B cell (primary cell): ENCODE measurements at regions not wholly inside any gene's neighbourhood (a gene's known extent, or its start where the extent isn't known, plus 50 kb on each side); places are given as distances from the start of the nearest gene placed in this dataset.

Source experiments
- ATAC-seq: fragments of 200-7000 bp; cut with Tn5 transposase; one replicate; pipeline ENCODE4 v1.10.0; 2021; ENCODE audit warnings: low read depth, mild to moderate bottlenecking, moderate number of reproducible peaks, moderate library complexity
- CTCF ChIA-PET: fragments of 350-600 bp; sonication (Branson Sonifier 250); formaldehyde crosslinking; loops from one replicate; lab custom pipeline; 2021; ENCODE audit warnings: antibody characterized with exemption, inconsistent platforms; lab: Charles Lee
- POLR2A ChIA-PET: fragments of 350-600 bp; sonication (Branson Sonifier 250); formaldehyde crosslinking; loops from one replicate; lab custom pipeline; 2021; ENCODE audit warnings: antibody characterized with exemption; lab: Charles Lee
- DNase-seq: peaks from one replicate; pipeline ENCODE4 v3.0.0; 2013
- H2AFZ ChIP-seq: 2 replicates; pipeline ENCODE4 v1.6.1; 2012; ENCODE audit warnings: mild to moderate bottlenecking, low read depth, low read length; ENCODE audit not compliant: insufficient read depth, poor library complexity, severe bottlenecking
- H3K27ac ChIP-seq, 2 donors: 1 replicate in 1 of 2; 2 replicates in 1 of 2; pipeline ENCODE4 v1.5.1; 2012 to 2013; ENCODE audit warnings: low read length in 2 of 2, mild to moderate bottlenecking in 2 of 2, moderate library complexity in 1 of 2
- H3K27me3 ChIP-seq, 4 experiments: fragments of 200-600 bp in 1 of 4; sonication (generic) in 1 of 4; replicated peaks in 1 of 4; 1 replicate in 2 of 4; 2 replicates in 2 of 4; pipeline versions ENCODE4 v1.6.1 to v1.7.0; 2013 to 2016; ENCODE audit warnings: low read length in 3 of 4, mild to moderate bottlenecking in 2 of 4, mixed read lengths in 1 of 4, moderate library complexity in 1 of 4; ENCODE audit not compliant: insufficient read depth in 4 of 4, control insufficient read depth in 3 of 4; ENCODE audit errors: control extremely low read depth in 1 of 4
- H3K36me3 ChIP-seq, 2 experiments: replicated peaks in 1 of 2; 1 replicate in 1 of 2; 2 replicates in 1 of 2; pipeline versions ENCODE4 v1.6.1 to v1.7.1; 2013; ENCODE audit warnings: low read length in 1 of 2; ENCODE audit not compliant: insufficient read depth in 2 of 2, control insufficient read depth in 1 of 2; ENCODE audit errors: control extremely low read depth in 1 of 2, extremely low read depth in 1 of 2
- H3K4me1 ChIP-seq, 2 donors: fragments of 200-600 bp in 1 of 2; sonication (generic) in 1 of 2; 1 replicate in 1 of 2; 2 replicates in 1 of 2; pipeline versions ENCODE4 v1.5.1 to v1.6.1; 2013 to 2017; ENCODE audit warnings: low read length in 2 of 2; ENCODE audit not compliant: control insufficient read depth in 2 of 2, insufficient read depth in 2 of 2
- H3K4me2 ChIP-seq: replicated peaks from 2 replicates; pipeline ENCODE3; 2012; ENCODE audit warnings: mild to moderate bottlenecking, low read depth, low read length; ENCODE audit not compliant: poor library complexity, severe bottlenecking
- H3K4me3 ChIP-seq, 5 experiments: fragments of 200-600 bp in 1 of 5; sonication (generic) in 1 of 5; 1 replicate in 3 of 5; 2 replicates in 2 of 5; pipeline versions ENCODE4 v1.5.1 to v1.7.0; 2011 to 2016; ENCODE audit warnings: low read length in 4 of 5, mild to moderate bottlenecking in 4 of 5, low read depth in 2 of 5, control low read depth in 1 of 5, moderate library complexity in 1 of 5; ENCODE audit not compliant: insufficient read depth in 1 of 5; ENCODE audit errors: control extremely low read depth in 1 of 5, extremely low read depth in 1 of 5
- H3K79me2 ChIP-seq: fragments of 200-600 bp; sonication (generic); one replicate; pipeline ENCODE4 v1.6.0; 2016; ENCODE audit warnings: low read length; ENCODE audit not compliant: control insufficient read depth, insufficient read depth
- H3K9ac ChIP-seq: fragments of 200-600 bp; sonication (generic); 2 replicates; pipeline ENCODE4 v1.6.1; 2017; ENCODE audit warnings: mild to moderate bottlenecking, low read length, moderate library complexity
- H3K9me3 ChIP-seq, 3 donors: one replicate each; pipeline versions ENCODE4 v1.6.1 to v1.7.1; 2013; ENCODE audit warnings: low read length in 2 of 3; ENCODE audit not compliant: control insufficient read depth in 2 of 3, insufficient read depth in 1 of 3; ENCODE audit errors: control extremely low read depth in 1 of 3
- H4K20me1 ChIP-seq: 2 replicates; pipeline ENCODE4 v1.6.0; 2012; ENCODE audit warnings: mild to moderate bottlenecking, low read length; ENCODE audit not compliant: insufficient read depth, control insufficient read depth, poor library complexity, severe bottlenecking
- H3K27ac Mint-ChIP-seq: one replicate; pipeline ENCODE4 v1.8.0; 2021; ENCODE audit warnings: mixed read lengths
- H3K27me3 Mint-ChIP-seq: one replicate; pipeline ENCODE4 v1.8.0; 2021; ENCODE audit warnings: mixed read lengths
- H3K4me1 Mint-ChIP-seq: one replicate; pipeline ENCODE4 v1.8.0; 2021; ENCODE audit warnings: mixed read lengths
- H3K4me3 Mint-ChIP-seq: one replicate; pipeline ENCODE4 v1.8.0; 2021; ENCODE audit warnings: mixed read lengths
- H3K9me3 Mint-ChIP-seq: one replicate; pipeline ENCODE4 v1.8.0; 2022; ENCODE audit warnings: mixed read lengths; ENCODE audit not compliant: insufficient read depth
- CTCF ChIP-seq: fragments of 200-600 bp; IDR thresholded peaks from one replicate; pipeline ENCODE4 v1.8.0; 2022; ENCODE audit warnings: antibody characterized with exemption, mild to moderate bottlenecking
- EZH2 ChIP-seq: IDR thresholded peaks from 2 replicates; pipeline ENCODE4 v1.6.1; 2012; ENCODE audit warnings: borderline replicate concordance, low read depth, mild to moderate bottlenecking, moderate library complexity, low read length; ENCODE audit not compliant: insufficient read depth, poor library complexity, severe bottlenecking
- WGBS: methylation state at CpG from one replicate; pipeline ENCODE4 v1.1.5; 2013; ENCODE audit warnings: missing lambda C conversion rate; ENCODE audit not compliant: insufficient coverage; 5-methylcytosine and 5-hydroxymethylcytosine counted together
- intact Hi-C: fragments of 100-400 bp; cut with micrococcal nuclease; formaldehyde crosslinking; loops from one replicate; pipeline ENCODE4 v1.10.0; 2022

DNA sequence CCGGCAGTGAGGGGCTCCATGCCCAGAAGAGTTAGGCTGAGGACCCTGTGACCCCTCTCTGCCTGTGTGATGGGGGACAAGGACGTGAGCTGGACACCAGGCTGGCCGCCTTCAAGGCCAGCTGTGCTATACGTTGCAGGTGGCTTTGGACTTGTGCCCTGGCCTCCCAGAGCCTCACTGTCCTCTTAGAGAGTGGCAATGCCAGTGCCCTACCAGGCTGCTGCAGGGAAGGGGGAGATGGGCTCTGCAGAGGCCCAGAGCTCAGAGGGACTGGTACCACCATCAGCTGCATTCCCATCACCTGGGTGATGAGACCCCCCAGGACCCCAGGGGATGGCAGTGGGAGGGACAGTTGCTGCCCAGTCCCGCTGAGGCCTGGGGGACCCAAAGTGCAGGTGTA, 90.4 kb upstream of the SHISAL1 start:
- Mint-ChIP-seq H3K4me1 (no peaks in the 10 kb centered on the region), H3K9me3 (no peaks in the 10 kb centered on the region), H3K27me3 (peaks cover 4% of the 10 kb centered on the region), H3K27ac (no peak overlapping the region), H3K4me3 (no peak overlapping the region)
- no peak for DNase-seq
- no peaks in the 10 kb centered on the region for H3K36me3 ChIP-seq
- no peaks in the 10 kb centered on the region for H3K9me3 ChIP-seq
- no peak overlapping the region for H3K4me2 ChIP-seq
- CTCF ChIA-PET = no interaction called here
- no peak overlapping the region for H3K4me3 ChIP-seq
- no peaks in the 10 kb centered on the region for H3K79me2 ChIP-seq
- POLR2A ChIA-PET = no interaction called here
- no peak overlapping the region for H2AFZ ChIP-seq
- ATAC-seq = no peak
- H4K20me1 ChIP-seq = no peaks in the 10 kb centered on the region
- no peak overlapping the region for H3K9ac ChIP-seq
- 91% methylated on average over 5 of the region's 5 CpGs for WGBS
- no peak overlapping the region for H3K27ac ChIP-seq
- H3K4me1 ChIP-seq = no peaks in the 10 kb centered on the region
- TF ChIP-seq EZH2 = no peak
- TF ChIP-seq CTCF = no peak
- intact Hi-C loops = no loop called here
- H3K27me3 ChIP-seq = no peaks in the 10 kb centered on the region

- Mint-ChIP-seq H3K27ac (no peak overlapping the region), H3K4me1 (no peaks in the 10 kb centered on the region), H3K9me3 (no peaks in the 10 kb centered on the region), H3K4me3 (no peak overlapping the region), H3K27me3 (peaks cover 4% of the 10 kb centered on the region)
- Histone ChIP-seq H3K9me3 (no peaks in the 10 kb centered on the region), H3K9ac (no peak overlapping the region), H3K27me3 (no peaks in the 10 kb centered on the region), H3K27ac (no peak overlapping the region), H4K20me1 (no peaks in the 10 kb centered on the region), H3K4me3 (no peak overlapping the region), H3K79me2 (no peaks in the 10 kb centered on the region), H3K4me1 (no peaks in the 10 kb centered on the region), H2AFZ (no peak overlapping the region), H3K4me2 (no peak overlapping the region), H3K36me3 (no peaks in the 10 kb centered on the region)
- intact Hi-C loops = no loop called here
- ChIA-PET CTCF (no interaction called here), POLR2A (no interaction called here)
- 88% methylated on average over 10 of the region's 10 CpGs for WGBS
- no peak for ATAC-seq
- TF ChIP-seq CTCF (no peak), EZH2 (no peak)
- no peak for DNase-seq
Measured at GRCh38 chr22:44402196-44403111, 89.7 kb upstream of the SHISAL1 start.
